ENCODE measurements at regions not wholly inside any gene's neighbourhood (a gene's known extent, or its start where the extent isn't known, plus 50 kb on each side); places are given as distances from the start of the nearest gene placed in this dataset.

GRCh38 chr5:54804521-54804920 lies 180.9 kb downstream of the ESM1 start:
- TF ChIP-seq POLR2A (IDR thresholded peaks at IDR 0.05): no peak
- TF ChIP-seq, protein P1, sequence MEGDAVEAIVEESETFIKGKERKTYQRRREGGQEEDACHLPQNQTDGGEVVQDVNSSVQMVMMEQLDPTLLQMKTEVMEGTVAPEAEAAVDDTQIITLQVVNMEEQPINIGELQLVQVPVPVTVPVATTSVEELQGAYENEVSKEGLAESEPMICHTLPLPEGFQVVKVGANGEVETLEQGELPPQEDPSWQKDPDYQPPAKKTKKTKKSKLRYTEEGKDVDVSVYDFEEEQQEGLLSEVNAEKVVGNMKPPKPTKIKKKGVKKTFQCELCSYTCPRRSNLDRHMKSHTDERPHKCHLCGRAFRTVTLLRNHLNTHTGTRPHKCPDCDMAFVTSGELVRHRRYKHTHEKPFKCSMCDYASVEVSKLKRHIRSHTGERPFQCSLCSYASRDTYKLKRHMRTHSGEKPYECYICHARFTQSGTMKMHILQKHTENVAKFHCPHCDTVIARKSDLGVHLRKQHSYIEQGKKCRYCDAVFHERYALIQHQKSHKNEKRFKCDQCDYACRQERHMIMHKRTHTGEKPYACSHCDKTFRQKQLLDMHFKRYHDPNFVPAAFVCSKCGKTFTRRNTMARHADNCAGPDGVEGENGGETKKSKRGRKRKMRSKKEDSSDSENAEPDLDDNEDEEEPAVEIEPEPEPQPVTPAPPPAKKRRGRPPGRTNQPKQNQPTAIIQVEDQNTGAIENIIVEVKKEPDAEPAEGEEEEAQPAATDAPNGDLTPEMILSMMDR (IDR thresholded peaks at IDR 0.05): no peak

Measured in right lobe of liver (tissue), 4 donors.